ENCODE measurements at regions not wholly inside any gene's neighbourhood (a gene's known extent, or its start where the extent isn't known, plus 50 kb on each side); places are given as distances from the start of the nearest gene placed in this dataset.

DNA sequence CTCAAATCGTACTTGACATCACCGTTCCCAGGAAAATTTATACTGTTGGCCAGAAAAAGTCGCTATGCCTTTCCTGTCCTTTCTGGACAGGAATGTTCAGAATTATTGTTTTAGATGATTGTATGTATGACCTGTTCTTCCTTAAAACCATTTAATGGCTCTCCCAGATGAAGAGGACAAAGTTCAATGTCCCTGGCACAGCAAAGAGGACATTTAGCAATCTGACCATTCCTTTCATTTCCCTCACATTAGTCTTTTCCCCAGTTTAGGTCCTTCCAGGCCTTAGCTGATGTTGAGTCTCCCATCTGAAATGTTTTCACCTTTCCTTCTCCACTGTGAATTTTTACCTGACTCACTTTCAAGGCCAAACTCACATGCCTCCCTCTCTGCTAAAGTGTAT, 938.9 kb downstream of the CDH11 start:
- intact Hi-C loops (cut with DNase I; ENCODE audit: low total_unique reads) = no loop called here
- no peak for DNase-seq
- no peaks in the 10 kb centered on the region for H3K36me3 ChIP-seq
- H3K27ac ChIP-seq = no peak overlapping the region
- TF ChIP-seq, protein P1, sequence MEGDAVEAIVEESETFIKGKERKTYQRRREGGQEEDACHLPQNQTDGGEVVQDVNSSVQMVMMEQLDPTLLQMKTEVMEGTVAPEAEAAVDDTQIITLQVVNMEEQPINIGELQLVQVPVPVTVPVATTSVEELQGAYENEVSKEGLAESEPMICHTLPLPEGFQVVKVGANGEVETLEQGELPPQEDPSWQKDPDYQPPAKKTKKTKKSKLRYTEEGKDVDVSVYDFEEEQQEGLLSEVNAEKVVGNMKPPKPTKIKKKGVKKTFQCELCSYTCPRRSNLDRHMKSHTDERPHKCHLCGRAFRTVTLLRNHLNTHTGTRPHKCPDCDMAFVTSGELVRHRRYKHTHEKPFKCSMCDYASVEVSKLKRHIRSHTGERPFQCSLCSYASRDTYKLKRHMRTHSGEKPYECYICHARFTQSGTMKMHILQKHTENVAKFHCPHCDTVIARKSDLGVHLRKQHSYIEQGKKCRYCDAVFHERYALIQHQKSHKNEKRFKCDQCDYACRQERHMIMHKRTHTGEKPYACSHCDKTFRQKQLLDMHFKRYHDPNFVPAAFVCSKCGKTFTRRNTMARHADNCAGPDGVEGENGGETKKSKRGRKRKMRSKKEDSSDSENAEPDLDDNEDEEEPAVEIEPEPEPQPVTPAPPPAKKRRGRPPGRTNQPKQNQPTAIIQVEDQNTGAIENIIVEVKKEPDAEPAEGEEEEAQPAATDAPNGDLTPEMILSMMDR (IDR thresholded peaks at IDR 0.05) = no peak
- no peaks in the 10 kb centered on the region for H3K27me3 ChIP-seq
- peaks cover 0 to 6% (median 6%) of the 10 kb centered on the region in 3 donors for H3K9me3 ChIP-seq
- no peaks in the 10 kb centered on the region for H3K4me1 ChIP-seq
- no peak overlapping the region for H3K4me3 ChIP-seq

DNA sequence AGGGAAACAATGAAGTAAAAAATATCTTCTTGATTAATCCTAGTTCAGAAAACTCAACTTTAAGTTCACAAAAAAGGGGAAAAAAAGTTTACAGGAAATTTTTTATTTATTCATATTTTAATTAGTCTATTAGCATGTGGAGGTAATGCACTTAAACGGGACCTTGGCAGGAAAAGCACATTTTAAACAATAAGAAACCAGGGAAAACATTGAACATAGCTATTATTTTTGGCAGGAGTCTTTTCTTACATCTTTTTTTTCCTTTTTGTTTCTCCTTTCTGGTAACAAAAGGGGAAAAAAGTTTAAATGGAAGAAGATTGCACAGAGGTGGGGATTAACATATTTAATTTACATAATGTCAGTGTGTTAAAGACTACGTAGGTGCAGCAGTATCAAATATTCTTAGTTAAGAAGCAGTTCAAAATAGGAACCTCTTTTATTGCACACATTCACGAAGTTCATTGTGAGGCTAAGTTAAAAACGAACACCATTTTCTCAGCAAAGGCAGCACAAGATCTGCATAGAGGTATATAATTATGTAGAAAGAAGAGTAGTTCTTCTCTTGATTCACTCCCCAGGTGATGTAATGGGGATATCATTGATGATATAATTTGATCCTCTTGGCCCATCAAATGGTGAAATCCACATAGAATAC, 940.5 kb downstream of the CDH11 start:
- H3K4me1 ChIP-seq = no peaks in the 10 kb centered on the region
- no peaks in the 10 kb centered on the region for H3K27me3 ChIP-seq
- H3K36me3 ChIP-seq = no peaks in the 10 kb centered on the region
- H3K9me3 ChIP-seq = peaks cover 0 to 10% (median 9%) of the 10 kb centered on the region in 3 donors
- H3K4me3 ChIP-seq = no peak overlapping the region
- TF ChIP-seq, protein P1 (IDR thresholded peaks at IDR 0.05) = no peak
- no peak for DNase-seq
- intact Hi-C loops (cut with DNase I; ENCODE audit: low total_unique reads) = no loop called here
- H3K27ac ChIP-seq = no peak overlapping the region

GRCh38 chr16:64180136-64180900, 941.5 kb downstream of the CDH11 start:
- H3K9me3 ChIP-seq = peaks cover 0 to 10% (median 9%) of the 10 kb centered on the region in 3 donors
- TF ChIP-seq, protein P1 (IDR thresholded peaks at IDR 0.05) = no peak
- intact Hi-C loops (cut with DNase I; ENCODE audit: low total_unique reads) = no loop called here
- H3K27ac ChIP-seq = no peak overlapping the region
- DNase-seq = no peak
- peaks cover 0 to under 1% (median 0%) of the 10 kb centered on the region in 4 donors for H3K4me1 ChIP-seq
- H3K4me3 ChIP-seq = no peak overlapping the region
- no peaks in the 10 kb centered on the region for H3K36me3 ChIP-seq
- H3K27me3 ChIP-seq = no peaks in the 10 kb centered on the region

GRCh38 chr16:64174327-64174726, 947.5 kb downstream of the CDH11 start:
- Histone ChIP-seq H3K4me1 (peaks cover 0 to 5% (median 0%) of the 10 kb centered on the region in 4 donors), H3K9me3 (peaks cover 0 to 10% (median 9%) of the 10 kb centered on the region in 3 donors), H3K36me3 (no peaks in the 10 kb centered on the region), H3K27me3 (no peaks in the 10 kb centered on the region), H3K4me3 (no peak overlapping the region), H3K27ac (no peak overlapping the region)
- no peak for DNase-seq
- TF ChIP-seq, protein P1 (IDR thresholded peaks at IDR 0.05) = no peak
- intact Hi-C loops (cut with DNase I; ENCODE audit: low total_unique reads) = no loop called here

DNA sequence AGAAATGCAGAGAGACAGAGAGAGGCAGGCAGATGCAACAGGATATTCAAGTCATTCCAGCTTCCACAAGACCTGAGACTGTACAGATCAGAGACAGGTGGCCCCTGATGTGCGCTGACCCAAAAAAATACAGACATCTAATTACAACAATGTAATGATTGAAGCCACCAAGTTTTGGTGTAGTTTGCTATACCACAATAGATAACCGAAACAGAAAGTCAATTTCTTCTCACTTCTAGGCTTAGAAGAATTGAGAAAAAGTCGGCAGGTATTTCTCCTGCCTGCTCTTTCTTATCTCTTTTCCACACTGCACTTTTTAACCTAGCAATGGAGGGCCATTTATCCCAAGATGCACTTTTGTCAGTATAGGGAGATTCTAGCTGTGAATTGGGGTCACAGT, 949.2 kb downstream of the CDH11 start:
- no peaks in the 10 kb centered on the region for H3K27me3 ChIP-seq
- intact Hi-C loops (cut with DNase I; ENCODE audit: low total_unique reads) = no loop called here
- H3K9me3 ChIP-seq = peaks cover 0 to 3% (median 0%) of the 10 kb centered on the region in 3 donors

More for the DNA sequence above, 949.2 kb downstream of the CDH11 start:
- H3K4me1 ChIP-seq = peaks cover 0 to 5% (median 0%) of the 10 kb centered on the region in 4 donors
- H3K27ac ChIP-seq = no peak overlapping the region
- H3K36me3 ChIP-seq = no peaks in the 10 kb centered on the region
- DNase-seq = no peak
- no peak overlapping the region for H3K4me3 ChIP-seq
- TF ChIP-seq, protein P1 (IDR thresholded peaks at IDR 0.05) = no peak

Data from tibial artery (tissue), 4 donors.